ENCODE measurements at regions not wholly inside any gene's neighbourhood (a gene's known extent, or its start where the extent isn't known, plus 50 kb on each side); places are given as distances from the start of the nearest gene placed in this dataset.

DNA sequence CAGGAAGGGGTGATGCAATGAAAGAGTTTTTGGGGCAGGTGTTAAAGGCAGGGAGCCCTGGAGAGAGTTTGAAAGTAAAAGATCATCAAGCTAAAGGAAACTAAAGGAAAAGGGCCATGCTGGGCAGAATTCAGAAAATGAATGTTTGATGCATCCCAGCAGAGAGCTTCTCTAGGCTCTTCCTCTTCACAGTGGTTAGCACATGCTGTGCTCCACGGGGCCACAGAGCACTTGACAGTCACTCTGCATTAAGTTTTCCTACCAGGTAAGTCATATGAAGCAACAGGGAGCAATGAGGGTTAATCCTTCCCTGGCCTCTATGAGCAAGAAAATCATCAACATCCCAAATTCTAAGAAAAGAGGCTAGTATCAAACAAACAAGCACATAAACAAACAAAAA is 895.2 kb downstream of the TRIB2 start:
- Histone ChIP-seq H3K4me3 (ENCODE audit: low read depth, low read length) (no peak overlapping the region), H3K36me3 (ENCODE audit: control insufficient read depth, insufficient read depth, low read length) (no peaks in the 10 kb centered on the region), H3K4me1 (ENCODE audit: control insufficient read depth, insufficient read depth, low read length) (no peaks in the 10 kb centered on the region), H3K27ac (ENCODE audit: low read depth, low read length) (no peak overlapping the region), H3K27me3 (ENCODE audit: control insufficient read depth, insufficient read depth, low read length) (no peaks in the 10 kb centered on the region), H3K9me3 (ENCODE audit: control insufficient read depth, insufficient read depth, low read length) (no peaks in the 10 kb centered on the region)
- DNase-seq (ENCODE audit: low read depth in 4 of 6, low spot score in 6 of 6): no peak
- WGBS (ENCODE audit: insufficient coverage): no CpG with 5 or more reads among the region's 1 CpG

DNA sequence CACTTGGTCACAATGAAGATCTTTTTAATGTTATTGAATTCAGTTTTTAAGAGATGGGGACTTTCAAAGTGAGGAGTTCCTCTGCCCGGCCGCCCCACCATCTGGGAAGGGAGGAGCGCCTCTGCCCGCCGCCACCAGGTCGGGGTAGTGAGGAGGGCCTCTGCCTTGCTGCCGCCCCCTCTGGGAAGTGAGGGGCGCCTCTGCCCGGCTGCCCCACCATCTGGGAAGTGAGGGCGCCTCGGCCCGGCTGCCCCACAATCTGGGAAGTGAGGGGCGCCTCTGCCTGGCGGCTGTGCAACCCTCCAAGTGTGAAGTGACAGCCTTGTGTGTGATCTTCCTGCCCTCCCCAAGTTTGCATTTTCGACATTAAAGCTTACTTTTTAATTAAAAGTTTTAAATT is 899.3 kb downstream of the TRIB2 start:
- Histone ChIP-seq H3K4me1 (ENCODE audit: control insufficient read depth, insufficient read depth, low read length) (no peaks in the 10 kb centered on the region), H3K36me3 (ENCODE audit: control insufficient read depth, insufficient read depth, low read length) (no peaks in the 10 kb centered on the region), H3K27me3 (ENCODE audit: control insufficient read depth, insufficient read depth, low read length) (no peaks in the 10 kb centered on the region), H3K9me3 (ENCODE audit: control insufficient read depth, insufficient read depth, low read length) (no peaks in the 10 kb centered on the region), H3K27ac (ENCODE audit: low read depth, low read length) (no peak overlapping the region), H3K4me3 (ENCODE audit: low read depth, low read length) (no peak overlapping the region)
- no peak for DNase-seq (ENCODE audit: low read depth in 4 of 6, low spot score in 6 of 6)
- 96% methylated on average over 10 of the region's 15 CpGs for WGBS (ENCODE audit: insufficient coverage)

DNA sequence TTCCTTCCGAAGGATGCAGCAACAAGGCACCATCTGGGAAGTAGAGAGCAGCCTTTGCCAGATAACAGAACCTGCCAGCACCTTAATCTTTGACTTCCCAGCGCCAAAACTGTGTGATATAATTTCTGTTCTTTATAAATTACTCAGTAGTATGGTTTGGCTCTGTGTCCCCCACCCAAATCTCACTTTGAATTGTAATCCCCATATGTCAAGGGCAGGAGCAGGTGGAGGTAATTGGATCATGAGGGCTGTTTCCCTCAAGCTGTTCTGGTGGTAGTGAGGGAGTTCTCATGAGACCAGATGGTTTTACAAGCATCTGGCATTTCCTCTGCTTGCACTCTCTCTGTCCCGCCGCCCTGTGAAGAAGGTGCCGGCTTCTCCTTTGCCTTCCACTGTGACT is 899.9 kb downstream of the TRIB2 start:
- Histone ChIP-seq H3K9me3 (ENCODE audit: control insufficient read depth, insufficient read depth, low read length) (no peaks in the 10 kb centered on the region), H3K27me3 (ENCODE audit: control insufficient read depth, insufficient read depth, low read length) (no peaks in the 10 kb centered on the region), H3K36me3 (ENCODE audit: control insufficient read depth, insufficient read depth, low read length) (no peaks in the 10 kb centered on the region), H3K27ac (ENCODE audit: low read depth, low read length) (no peak overlapping the region), H3K4me1 (ENCODE audit: control insufficient read depth, insufficient read depth, low read length) (no peaks in the 10 kb centered on the region), H3K4me3 (ENCODE audit: low read depth, low read length) (no peak overlapping the region)
- peak in 1 of 6 donors; percentile 57 for DNase-seq (ENCODE audit: low read depth in 4 of 6, low spot score in 6 of 6)
- WGBS (ENCODE audit: insufficient coverage): 85% methylated on average over 3 of the region's 5 CpGs

DNA sequence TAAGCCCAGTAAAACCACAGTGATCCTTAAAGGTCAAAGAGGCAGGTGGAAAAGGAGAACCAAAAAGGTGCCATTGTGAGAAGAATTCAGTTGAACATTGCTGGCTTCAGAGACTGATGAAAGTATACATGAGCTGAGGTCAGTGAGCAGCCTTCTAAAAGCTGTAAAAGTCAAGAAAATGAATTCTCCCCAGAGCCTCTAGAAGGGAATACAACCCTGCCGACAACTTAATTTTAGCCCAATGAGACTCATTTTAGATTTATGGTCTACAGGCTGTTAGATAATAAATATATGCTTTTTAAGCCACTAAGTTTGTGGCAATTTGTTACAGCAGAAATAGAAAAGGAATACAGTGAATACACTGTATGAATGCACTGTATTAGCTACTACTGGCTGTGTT is 911.4 kb downstream of the TRIB2 start:
- H3K27me3 ChIP-seq (ENCODE audit: control insufficient read depth, insufficient read depth, low read length): no peaks in the 10 kb centered on the region
- WGBS (ENCODE audit: insufficient coverage): no CpG with 5 or more reads among the region's 1 CpG
- no peak overlapping the region for H3K4me3 ChIP-seq (ENCODE audit: low read depth, low read length)
- H3K4me1 ChIP-seq (ENCODE audit: control insufficient read depth, insufficient read depth, low read length): no peaks in the 10 kb centered on the region
- H3K9me3 ChIP-seq (ENCODE audit: control insufficient read depth, insufficient read depth, low read length): no peaks in the 10 kb centered on the region
- DNase-seq (ENCODE audit: low read depth in 4 of 6, low spot score in 6 of 6): peak in 1 of 6 donors; percentile 14
- H3K36me3 ChIP-seq (ENCODE audit: control insufficient read depth, insufficient read depth, low read length): no peaks in the 10 kb centered on the region
- no peak overlapping the region for H3K27ac ChIP-seq (ENCODE audit: low read depth, low read length)

DNA sequence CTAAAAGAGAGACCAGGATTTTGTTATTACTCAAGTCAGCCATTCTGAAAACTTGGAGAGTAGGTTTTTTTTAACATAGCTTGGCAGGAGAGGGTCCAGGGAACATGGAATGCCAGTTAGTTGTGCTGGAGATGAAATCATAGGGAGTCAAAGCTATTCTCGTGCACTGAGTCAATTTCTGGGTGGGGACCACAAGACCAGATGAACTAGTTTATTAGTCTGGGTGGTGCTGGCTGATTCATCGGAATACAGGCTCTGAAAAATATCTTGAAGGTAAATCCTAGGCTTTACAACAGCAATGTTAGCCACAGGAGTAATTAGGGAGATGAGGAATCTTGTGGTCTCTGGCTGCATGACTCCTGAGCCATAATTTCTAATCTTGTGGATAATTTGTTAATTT is 921.4 kb downstream of the TRIB2 start:
- no peak overlapping the region for H3K4me3 ChIP-seq (ENCODE audit: low read depth, low read length)
- no peak overlapping the region for H3K27ac ChIP-seq (ENCODE audit: low read depth, low read length)
- H3K4me1 ChIP-seq (ENCODE audit: control insufficient read depth, insufficient read depth, low read length): no peaks in the 10 kb centered on the region
- no peak for DNase-seq (ENCODE audit: low read depth in 4 of 6, low spot score in 6 of 6)
- H3K9me3 ChIP-seq (ENCODE audit: control insufficient read depth, insufficient read depth, low read length): no peaks in the 10 kb centered on the region
- no peaks in the 10 kb centered on the region for H3K36me3 ChIP-seq (ENCODE audit: control insufficient read depth, insufficient read depth, low read length)
- 92% methylated on average over 2 of the region's 2 CpGs for WGBS (ENCODE audit: insufficient coverage)
- no peaks in the 10 kb centered on the region for H3K27me3 ChIP-seq (ENCODE audit: control insufficient read depth, insufficient read depth, low read length)

GRCh38 chr2:13649918-13650317 is 933.2 kb downstream of the TRIB2 start:
- 83% methylated on average over 1 of the region's 1 CpG for WGBS (ENCODE audit: insufficient coverage)
- H3K27ac ChIP-seq (ENCODE audit: low read depth, low read length): no peak overlapping the region
- H3K27me3 ChIP-seq (ENCODE audit: control insufficient read depth, insufficient read depth, low read length): no peaks in the 10 kb centered on the region
- no peaks in the 10 kb centered on the region for H3K4me1 ChIP-seq (ENCODE audit: control insufficient read depth, insufficient read depth, low read length)
- DNase-seq (ENCODE audit: low read depth in 4 of 6, low spot score in 6 of 6): no peak
- no peaks in the 10 kb centered on the region for H3K36me3 ChIP-seq (ENCODE audit: control insufficient read depth, insufficient read depth, low read length)
- H3K4me3 ChIP-seq (ENCODE audit: low read depth, low read length): no peak overlapping the region
- H3K9me3 ChIP-seq (ENCODE audit: control insufficient read depth, insufficient read depth, low read length): peaks cover 3% of the 10 kb centered on the region

GRCh38 chr2:13650586-13651180 is 933.9 kb downstream of the TRIB2 start:
- H3K4me3 ChIP-seq (ENCODE audit: low read depth, low read length): no peak overlapping the region
- WGBS (ENCODE audit: insufficient coverage): 82% methylated on average over 1 of the region's 3 CpGs
- H3K27me3 ChIP-seq (ENCODE audit: control insufficient read depth, insufficient read depth, low read length): no peaks in the 10 kb centered on the region
- H3K4me1 ChIP-seq (ENCODE audit: control insufficient read depth, insufficient read depth, low read length): no peaks in the 10 kb centered on the region
- H3K9me3 ChIP-seq (ENCODE audit: control insufficient read depth, insufficient read depth, low read length): no peaks in the 10 kb centered on the region
- H3K27ac ChIP-seq (ENCODE audit: low read depth, low read length): no peak overlapping the region
- no peak for DNase-seq (ENCODE audit: low read depth in 4 of 6, low spot score in 6 of 6)
- H3K36me3 ChIP-seq (ENCODE audit: control insufficient read depth, insufficient read depth, low read length): no peaks in the 10 kb centered on the region

DNA sequence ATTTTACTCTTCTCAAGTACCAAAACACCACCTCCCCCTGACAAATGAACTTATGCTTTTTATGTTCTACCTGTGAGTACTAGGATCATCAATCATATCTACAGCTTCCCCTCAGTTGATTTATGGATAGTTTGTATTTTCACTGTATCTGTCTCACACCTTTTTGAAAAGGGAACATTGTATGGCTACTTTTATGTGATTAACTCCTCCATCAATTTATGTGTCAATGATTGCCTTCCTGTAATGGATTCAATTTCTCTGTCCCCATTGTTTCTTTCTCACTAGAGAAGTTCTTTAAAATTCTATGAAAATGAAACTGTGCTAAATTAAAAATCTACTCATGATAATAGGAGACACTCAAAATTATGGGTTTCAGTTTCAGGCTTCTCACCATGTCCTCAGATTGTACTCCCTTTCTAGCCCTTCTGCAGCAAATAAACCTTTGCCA is 935.0 kb downstream of the TRIB2 start:
- Histone ChIP-seq H3K27ac (ENCODE audit: low read depth, low read length) (no peak overlapping the region), H3K36me3 (ENCODE audit: control insufficient read depth, insufficient read depth, low read length) (no peaks in the 10 kb centered on the region), H3K4me3 (ENCODE audit: low read depth, low read length) (no peak overlapping the region), H3K4me1 (ENCODE audit: control insufficient read depth, insufficient read depth, low read length) (no peaks in the 10 kb centered on the region), H3K27me3 (ENCODE audit: control insufficient read depth, insufficient read depth, low read length) (no peaks in the 10 kb centered on the region), H3K9me3 (ENCODE audit: control insufficient read depth, insufficient read depth, low read length) (no peaks in the 10 kb centered on the region)
- DNase-seq (ENCODE audit: low read depth in 4 of 6, low spot score in 6 of 6): no peak

- Histone ChIP-seq H3K4me1 (ENCODE audit: control insufficient read depth, insufficient read depth, low read length) (no peaks in the 10 kb centered on the region), H3K27me3 (ENCODE audit: control insufficient read depth, insufficient read depth, low read length) (no peaks in the 10 kb centered on the region), H3K36me3 (ENCODE audit: control insufficient read depth, insufficient read depth, low read length) (no peaks in the 10 kb centered on the region), H3K27ac (ENCODE audit: low read depth, low read length) (no peak overlapping the region), H3K9me3 (ENCODE audit: control insufficient read depth, insufficient read depth, low read length) (no peaks in the 10 kb centered on the region), H3K4me3 (ENCODE audit: low read depth, low read length) (no peak overlapping the region)
- WGBS (ENCODE audit: insufficient coverage): no CpG with 5 or more reads among the region's 2 CpGs
- DNase-seq (ENCODE audit: low read depth in 4 of 6, low spot score in 6 of 6): no peak
These were observed 936.0 kb downstream of the TRIB2 start for GRCh38 chr2:13652531-13653313.

GRCh38 chr2:13654416-13654815 is 937.7 kb downstream of the TRIB2 start:
- H3K36me3 ChIP-seq (ENCODE audit: control insufficient read depth, insufficient read depth, low read length): no peaks in the 10 kb centered on the region
- no peak for DNase-seq (ENCODE audit: low read depth in 4 of 6, low spot score in 6 of 6)
- H3K27ac ChIP-seq (ENCODE audit: low read depth, low read length): no peak overlapping the region
- H3K4me1 ChIP-seq (ENCODE audit: control insufficient read depth, insufficient read depth, low read length): no peaks in the 10 kb centered on the region
- no peaks in the 10 kb centered on the region for H3K27me3 ChIP-seq (ENCODE audit: control insufficient read depth, insufficient read depth, low read length)
- H3K4me3 ChIP-seq (ENCODE audit: low read depth, low read length): no peak overlapping the region
- H3K9me3 ChIP-seq (ENCODE audit: control insufficient read depth, insufficient read depth, low read length): no peaks in the 10 kb centered on the region

Measured in spinal cord (tissue), 9 donors.